NCI-H146 treated with DMSO at 0.1 percent for 48 hours (cell line): ENCODE measurements at regions not wholly inside any gene's neighbourhood (a gene's known extent, or its start where the extent isn't known, plus 50 kb on each side); places are given as distances from the start of the nearest gene placed in this dataset.
"Not testable (repeated sequence)": the region's sequence is repeated elsewhere in the genome, so short reads cannot be mapped to it uniquely, and the experiment has no call there.

Experiments
- DNase-seq: peaks from one replicate; lab custom pipeline; 2025; ENCODE audit not compliant: unreplicated experiment; lab: John Stamatoyannopoulos, UW

DNA sequence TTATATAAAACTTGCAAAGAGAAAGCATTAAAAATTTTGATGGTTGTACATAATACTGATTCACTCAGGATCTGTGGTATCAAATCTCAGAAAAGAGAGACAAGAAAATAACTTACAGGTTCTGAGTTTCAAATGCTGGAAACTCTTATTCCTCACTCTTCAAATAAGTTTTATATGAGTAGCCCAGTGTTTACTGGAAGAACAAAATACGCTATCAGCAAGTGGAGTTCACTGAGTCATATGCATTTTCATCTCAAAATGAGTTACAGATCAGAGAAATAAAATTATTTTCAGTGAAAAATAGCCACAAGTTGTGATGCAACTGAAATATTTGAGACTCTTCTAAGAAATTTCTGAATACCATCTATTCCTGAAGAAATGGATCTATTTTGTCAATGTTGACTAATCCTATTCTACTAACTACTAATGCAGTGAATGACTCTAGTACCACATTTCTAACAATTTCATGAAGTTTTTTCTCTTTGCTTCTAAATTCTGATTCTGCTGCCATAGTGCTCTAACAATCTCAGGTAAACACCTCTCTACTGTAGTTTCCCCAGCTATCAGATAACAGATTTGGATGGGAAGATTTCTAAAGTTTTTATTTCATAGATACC is 391.7 kb downstream of the ZEB2 start:
- DNase-seq, result no peak

DNA sequence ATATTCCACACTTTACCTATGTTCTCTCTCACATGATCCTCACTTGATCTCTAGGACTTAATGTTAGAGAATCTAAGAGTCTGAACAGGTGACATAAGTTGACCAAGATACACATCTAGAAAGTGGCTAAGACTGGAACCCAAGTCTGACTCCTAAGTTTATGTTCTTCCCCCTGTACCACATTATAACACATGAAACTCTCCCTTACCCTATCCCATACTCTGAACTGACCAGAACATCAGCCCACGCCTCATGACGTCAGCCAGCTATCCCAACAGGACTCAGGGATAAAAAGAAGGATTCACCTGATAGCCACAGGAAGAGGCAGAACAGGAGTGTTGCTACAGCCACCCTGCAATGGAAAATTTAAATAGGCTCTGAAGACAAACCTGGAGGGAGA is 392.2 kb downstream of the ZEB2 start:
- DNase-seq, result no peak

DNA sequence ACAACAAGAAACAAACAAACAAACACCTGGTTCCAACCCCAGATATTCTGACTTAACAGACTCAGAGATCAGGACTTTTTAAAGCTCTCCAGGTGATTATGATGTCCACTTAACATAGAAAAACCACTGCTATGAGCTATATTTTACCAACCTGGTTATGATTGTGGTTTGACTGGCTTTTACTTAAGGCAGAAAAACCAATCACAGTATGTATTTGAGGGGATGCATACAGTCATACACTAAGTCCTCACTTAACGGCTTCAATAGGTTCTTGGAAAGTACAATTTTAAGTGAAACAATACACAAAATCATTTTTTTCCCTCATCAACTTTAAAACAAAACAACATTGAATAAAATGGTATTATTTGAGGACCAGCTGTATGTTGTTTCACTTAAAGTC is 393.6 kb downstream of the ZEB2 start:
- no peak for DNase-seq

DNA sequence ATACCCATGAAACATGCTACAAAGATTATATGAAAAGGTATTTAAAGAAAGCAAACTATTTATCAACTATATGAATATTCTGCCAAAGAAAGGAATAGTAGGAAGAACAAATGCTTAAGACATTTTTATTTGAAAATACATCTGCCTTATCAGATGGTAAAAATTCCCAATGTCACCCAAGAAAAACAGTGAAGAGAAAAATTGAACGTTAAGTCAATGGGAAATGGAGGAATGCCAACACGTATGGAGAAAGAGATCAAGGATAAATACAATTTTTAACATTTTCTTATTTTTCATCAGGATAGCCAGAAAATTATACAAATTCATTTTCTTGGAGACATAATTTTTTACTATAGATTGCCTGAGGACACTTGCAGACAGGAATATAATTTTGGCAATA is 394.2 kb downstream of the ZEB2 start:
- no peak for DNase-seq

DNA sequence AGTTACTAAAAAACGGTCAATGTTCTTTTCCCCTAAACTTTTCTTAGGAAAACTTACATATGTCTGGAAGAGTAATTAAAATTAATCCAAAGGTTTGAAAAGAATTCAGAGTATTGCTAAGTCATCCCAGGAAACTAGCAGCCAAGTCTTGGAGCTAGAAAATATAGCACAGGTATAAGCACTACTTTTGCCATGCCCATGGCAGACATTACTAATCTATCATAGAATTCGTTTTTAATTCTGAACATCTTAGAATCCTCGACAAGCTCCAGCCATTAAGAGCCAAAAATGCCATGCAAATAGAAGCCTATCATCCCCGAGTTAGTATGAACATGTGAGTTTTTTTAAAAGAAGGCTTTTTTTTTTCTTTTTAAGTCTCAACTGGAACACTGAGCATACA is 395.0 kb downstream of the ZEB2 start:
- no peak for DNase-seq

DNA sequence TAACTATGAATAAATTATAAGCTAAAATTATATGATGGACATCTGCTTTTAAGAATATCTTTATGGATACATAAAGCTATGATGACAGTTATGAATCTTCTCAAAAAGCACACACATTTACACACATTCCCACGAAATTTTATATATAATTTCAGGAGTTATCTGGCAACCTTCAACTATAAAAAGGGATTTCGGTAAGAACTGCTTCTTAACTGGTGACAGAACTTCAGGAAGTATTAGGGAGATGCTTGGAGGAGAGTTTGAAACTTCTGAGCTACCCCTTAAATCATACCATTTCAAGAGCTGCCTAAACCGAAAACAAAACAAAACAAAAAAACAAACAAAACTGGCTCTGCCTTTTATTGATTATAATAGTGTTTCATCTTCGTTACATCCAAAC is 399.4 kb downstream of the ZEB2 start:
- no peak for DNase-seq

DNA sequence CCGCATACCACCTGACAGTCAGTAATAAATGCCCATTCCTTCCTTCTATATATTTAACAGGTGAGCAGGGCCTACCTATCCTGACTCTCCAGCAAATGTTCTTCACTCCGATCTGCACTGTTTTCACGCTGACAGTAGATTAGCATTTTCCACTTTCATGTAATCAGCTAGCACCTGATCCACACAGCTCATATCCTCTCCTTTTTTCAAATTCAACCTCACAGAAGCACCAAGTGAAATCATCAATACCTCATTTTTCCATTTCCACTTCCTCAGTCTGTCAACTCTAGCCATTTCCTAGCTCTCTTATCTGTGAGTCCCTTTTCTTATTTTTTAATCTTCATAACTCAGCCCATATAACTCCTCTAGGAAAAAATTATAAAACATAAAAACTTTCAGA is 402.8 kb downstream of the ZEB2 start:
- DNase-seq, result no peak

DNA sequence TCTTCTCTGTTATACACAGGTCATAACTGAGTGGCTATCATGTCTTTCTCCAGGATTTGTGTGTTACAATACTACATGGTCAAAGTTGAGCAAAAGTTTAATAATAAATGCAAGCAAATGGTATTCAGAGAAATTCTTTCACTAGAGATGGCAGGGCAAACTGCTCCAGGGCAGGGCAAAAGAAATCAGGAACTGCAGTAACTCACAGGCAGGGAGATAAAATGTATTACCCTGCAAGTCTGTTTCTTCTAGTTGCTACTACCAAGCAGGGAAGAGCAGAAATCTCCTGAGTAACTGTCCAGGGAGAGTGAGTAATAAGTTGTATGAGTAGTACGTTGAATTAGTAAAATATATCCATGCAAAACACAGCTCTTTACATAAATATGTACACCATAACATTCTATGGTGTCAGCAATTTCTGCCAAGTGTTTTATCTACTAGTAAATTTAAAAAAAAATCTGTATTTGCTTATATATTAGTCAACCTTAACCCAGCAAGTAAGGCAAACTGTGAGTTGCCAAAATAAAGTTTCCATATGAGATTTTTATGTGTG is 404.1 kb downstream of the ZEB2 start:
- no peak for DNase-seq

DNA sequence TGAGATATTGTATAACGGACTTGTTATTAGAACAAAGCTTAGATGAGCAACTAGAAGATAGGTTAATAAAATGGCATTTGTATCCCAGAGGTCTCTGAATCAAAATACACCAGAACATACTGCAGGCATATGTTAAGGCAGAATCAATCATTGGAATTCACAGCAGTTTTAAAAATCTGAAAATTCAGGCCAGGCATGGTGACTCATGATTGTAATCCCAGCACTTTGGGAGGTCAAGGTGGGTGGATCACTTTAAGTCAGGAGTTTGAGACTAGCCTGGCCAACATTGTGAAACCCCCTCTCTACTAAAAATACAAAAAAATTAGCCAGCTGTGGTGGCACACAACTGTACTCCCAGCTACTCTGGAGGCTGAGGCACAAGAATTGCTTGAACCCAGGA is 405.2 kb downstream of the ZEB2 start:
- no peak for DNase-seq

DNA sequence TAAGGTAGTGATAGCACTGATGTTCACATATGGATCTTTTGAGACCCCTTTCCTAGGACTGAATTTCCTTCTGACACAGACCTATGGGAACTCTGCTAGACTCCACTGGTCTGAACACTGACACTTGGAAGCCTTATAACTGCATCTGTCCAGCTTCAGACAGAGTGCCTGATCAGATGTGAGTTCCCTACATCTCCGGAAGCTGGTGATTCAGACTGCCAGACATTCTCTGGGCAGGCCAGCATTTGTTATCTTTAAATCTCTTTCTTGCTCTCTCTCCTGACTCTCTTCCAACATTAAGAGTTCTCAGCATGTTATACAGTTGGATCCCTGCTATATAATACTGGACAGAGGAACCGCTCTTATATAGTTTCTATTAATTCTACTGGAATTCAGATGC is 408.5 kb downstream of the ZEB2 start:
- no peak for DNase-seq

DNA sequence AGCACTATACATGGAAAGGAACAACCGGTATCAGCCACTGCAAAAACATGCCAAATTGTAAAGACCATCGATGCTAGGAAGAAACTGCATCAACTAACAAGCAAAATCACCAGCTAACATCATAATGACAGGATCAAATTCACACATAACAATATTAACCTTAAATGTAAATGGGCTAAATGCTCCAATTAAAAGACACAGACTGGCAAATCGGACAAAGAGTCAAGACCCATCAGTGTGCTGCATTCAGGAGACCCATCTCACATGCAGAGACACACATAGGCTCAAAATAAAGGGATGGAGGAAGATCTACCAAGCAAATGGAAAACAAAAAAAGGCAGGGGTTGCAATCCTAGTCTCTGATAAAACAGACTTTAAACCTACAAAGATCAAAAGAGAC is 413.8 kb downstream of the ZEB2 start:
- DNase-seq, result not testable (repeated sequence)

DNA sequence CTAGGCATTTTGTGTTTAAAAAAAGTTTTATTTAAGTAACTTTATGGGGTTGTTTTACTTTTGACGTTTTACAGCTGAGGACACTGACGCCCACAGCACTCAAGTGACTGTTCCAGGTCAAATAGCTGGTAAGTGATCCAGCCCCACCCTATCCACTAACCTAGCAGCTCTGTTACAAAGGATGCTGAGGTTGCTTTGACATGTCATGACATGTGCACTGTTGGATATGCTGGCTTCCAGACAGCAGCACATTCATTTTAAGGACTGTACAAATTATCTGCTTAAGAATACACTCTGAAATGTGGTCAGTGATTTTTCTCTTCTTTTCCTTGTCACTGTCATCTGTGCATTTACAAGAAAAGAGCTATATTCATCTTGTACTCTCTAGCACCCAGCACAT is 417.5 kb downstream of the ZEB2 start:
- no peak for DNase-seq

DNA sequence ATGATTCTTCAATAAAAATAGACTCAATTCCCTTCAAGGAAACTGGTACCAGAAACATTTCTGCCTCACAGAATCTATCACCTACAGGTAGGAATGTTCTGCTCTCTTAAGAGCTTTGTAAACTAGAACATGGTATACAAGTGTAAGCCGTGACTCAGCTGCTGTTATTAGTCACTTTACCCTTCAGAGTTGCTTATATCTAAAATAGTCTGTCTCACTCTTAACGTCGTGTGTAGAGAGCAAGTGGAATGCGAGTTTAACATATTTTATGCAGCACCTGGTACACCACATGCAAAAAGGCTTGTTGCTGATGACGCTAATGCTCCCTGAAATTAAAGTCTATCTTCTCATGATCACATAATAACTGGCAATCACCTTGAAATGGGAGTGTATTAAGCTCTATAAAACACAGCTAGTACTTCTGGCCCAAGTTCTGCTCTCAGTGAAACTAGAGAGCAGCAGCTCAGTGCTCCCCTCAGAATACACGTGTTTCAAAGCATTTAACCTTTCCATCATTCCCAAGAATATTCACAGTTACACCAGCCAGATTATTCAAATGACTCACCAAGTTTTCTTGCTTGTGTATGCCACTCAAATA is 420.0 kb downstream of the ZEB2 start:
- no peak for DNase-seq

DNA sequence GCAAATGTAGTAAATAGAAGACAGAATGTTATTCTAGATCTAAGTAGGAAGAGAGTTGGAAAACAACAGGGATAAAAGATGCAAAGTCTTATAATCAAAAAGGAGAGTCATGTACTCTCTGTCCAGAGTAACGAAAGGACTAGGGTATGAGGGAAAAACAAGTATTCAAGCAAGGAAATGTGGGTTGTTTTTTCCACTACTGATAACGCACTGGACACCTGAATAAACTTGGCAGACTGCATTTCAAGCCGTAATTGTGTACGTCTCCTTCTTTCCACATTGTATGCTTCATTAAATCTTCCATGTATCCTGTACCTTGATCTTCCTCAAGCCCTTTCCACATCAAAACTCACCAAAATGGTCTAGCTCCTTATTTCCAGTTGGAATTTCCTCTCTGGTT is 420.6 kb downstream of the ZEB2 start:
- DNase-seq, result no peak

DNA sequence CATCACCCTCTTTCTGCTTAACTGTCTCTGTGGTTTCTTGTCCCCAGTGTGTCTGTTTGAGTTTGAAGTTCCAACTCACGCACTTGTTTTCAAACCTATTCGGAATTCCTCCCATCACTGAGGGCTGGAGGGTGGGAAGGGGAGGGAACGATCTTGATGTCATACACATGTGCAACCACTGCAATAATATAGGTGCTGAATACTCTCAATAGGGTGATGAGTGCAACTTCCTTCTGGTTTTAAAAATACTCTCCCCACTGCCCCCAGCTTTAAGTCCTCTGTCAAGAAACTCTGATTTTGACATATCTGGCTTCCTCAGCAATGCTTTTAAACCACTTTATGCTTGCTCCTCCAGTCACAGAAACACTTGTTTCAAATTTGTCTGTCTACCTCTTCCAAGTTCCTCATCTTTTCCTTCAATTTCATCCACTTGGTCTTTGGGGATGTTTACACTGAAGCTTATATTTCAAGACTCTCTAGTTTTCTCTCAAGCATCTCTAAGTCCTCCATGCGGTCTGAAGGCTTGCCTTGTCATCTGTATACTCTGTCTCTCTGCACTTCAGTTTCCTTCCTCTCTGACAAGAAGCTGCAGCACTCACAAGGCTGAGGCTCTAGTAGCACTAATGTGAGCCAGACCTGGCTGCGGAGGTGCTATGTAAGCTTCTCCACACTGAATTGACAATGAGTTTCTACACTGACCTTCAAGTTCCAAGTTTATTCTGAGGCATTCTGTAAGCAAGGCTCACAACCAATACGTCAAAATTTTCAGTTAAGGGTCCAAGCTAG is 422.3 kb downstream of the ZEB2 start:
- DNase-seq, result no peak

DNA sequence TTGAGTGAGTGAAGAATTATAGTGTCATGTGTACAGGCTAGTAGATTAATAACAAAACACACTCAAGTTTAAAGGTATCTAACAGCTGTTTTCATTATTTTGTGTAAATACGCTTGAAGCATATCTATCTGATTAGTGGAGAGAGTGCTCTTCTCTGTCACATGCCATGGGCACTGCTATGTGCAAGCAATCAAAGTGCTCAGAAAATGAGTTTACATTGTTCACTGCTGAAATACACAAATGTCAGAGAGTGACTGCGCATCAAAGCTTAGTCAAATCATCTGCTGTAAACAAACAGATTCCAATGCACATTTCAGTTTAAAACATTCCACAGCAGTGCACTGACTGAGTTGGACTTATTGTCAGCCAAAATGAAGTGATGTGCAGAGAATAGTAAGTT is 423.4 kb downstream of the ZEB2 start:
- no peak for DNase-seq

DNA sequence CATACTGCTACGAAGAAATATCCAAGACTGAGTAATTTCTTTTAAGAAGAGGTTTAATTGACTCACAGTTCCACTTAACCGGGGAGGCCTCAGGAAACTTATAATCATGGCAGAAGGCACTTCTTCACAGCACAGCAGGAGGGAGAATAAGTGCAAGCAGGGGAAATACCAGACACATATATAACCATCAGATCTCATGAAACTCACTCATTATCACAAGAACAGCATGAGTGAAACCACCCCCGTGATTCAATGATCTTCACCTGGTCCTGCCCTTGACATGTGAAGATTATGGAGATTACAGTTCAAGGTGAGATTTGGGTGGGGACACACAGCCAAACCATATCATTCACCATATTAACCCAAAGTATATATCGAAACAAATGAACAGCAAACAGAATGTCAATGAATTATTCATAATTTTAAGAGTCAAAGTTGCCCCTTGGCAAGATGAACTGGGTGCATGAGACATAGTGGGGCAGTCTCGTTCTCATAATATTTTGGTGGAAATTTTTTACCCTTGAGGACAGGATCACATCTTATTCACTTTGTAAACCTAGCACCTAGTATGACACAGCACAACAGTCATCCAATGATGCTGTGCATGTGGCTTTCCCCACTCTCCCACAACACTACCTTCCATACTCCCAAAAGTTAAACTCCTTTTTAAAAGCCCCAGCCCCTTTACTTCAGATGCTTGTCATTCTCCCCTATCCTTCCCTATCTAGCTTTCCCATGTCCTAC is 425.3 kb downstream of the ZEB2 start:
- DNase-seq, result no peak

DNA sequence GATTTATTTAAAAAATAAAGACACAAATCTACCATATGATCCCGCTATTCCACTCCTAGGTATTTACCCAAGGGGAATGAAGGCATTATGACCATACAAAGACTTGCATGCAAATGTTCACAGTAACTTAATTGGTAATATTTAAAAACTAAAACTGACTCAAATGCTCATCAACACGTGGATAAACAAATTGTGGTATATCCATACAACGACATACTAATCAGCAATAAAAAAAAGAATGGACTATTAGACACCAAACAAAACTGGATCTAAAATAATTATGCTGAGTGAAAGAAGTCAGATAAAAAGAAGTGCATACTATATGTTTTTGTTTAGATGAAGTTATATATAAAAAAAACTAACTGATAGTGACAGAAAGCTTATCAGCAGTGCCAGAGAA is 428.3 kb downstream of the ZEB2 start:
- no peak for DNase-seq

DNA sequence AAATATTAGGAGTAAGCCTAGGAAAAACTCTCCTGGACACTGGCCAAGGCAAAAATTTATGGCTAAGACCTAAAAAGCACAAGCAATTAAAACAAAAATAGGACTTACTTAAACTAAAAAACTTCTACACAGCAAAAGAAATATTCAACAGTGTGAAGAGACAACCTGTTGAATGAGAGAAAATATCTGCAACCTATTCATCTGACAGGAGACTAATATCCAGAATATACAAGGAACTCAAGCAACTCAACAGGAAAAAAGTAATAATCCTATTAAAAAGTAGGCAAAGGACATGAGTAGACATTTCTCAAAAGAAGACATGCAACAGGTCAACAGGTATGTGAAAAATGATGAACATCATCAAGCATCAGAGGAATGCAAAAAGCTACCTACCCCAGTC is 431.1 kb downstream of the ZEB2 start:
- DNase-seq, result no peak

DNA sequence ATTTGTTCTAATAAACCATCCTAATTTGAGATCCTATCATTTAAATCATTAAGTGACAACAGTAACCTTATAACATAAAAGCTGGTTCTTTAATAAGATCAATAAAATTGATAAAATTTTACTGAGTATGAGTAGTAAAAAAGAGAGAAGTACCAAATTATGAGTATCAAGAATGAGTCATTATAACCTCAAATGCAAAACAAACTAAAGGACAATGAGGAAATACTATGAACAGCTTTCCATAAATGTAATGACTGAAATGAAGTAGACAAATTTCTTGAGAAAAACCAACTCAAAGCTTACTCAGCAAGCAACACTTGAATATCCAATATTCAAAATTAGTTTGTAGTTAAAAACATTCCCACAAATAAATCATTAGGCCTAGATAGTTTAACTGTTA is 433.0 kb downstream of the ZEB2 start:
- DNase-seq, result no peak

DNA sequence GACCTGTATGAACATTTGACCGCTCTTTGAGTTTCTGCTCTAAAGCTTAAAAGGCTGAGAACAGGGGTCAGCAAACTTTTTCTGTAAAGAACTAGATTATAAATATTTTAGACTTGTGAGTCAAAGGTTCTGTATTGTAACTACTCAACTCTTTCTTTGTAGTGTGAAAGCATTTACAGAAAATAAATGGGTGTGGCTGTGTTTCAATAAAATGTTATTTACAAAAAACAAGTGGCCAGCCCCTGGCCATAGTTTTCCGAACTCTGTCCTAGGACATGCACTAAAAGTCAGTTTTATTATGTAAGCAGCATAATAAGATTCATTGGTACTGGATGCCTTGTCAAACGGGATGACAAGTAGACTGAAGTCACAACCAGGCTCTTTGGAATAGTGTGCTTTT is 434.9 kb downstream of the ZEB2 start:
- no peak for DNase-seq
